Endothelial cell of umbilical vein (primary cell): ENCODE measurements at regions not wholly inside any gene's neighbourhood (a gene's known extent, or its start where the extent isn't known, plus 50 kb on each side); places are given as distances from the start of the nearest gene placed in this dataset.

Source experiments
- FOS ChIP-seq: IDR thresholded peaks from 2 replicates; pipeline ENCODE4 v1.6.1; 2011; ENCODE audit warnings: mild to moderate bottlenecking, low read length, moderate library complexity, borderline replicate concordance; ENCODE audit not compliant: insufficient read depth
- TF ChIP-seq, protein P1 (sequence below), 2 donors: IDR thresholded peaks; 1 replicate in 1 of 2; 2 replicates in 1 of 2; pipeline ENCODE4 v1.5.1; 2011; ENCODE audit warnings: low read length in 2 of 2, mild to moderate bottlenecking in 2 of 2, moderate library complexity in 2 of 2, control low read depth in 1 of 2, inconsistent platforms in 1 of 2, low read depth in 1 of 2; ENCODE audit not compliant: insufficient read depth in 1 of 2; ENCODE audit errors: extremely low read depth in 1 of 2

DNA sequence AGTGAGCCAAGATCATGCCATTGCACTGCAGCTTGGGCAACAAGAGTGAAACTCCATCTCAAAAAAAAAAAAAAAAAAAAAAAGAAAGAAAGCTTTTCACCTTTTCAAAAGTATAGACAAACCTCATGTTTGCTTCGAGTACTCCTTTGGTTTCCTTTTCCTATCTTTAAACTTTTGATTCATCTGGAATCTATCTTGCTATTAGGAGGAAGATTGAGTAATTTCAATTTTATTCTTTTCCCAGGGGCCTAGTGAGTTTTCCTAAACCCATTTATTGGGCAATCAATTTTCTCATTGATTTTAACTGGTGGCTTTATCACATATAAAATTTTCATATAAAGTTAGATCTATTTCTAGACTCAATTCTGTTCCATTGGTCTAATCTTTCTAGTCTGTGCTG lies 190.5 kb upstream of the VEPH1 start:
- no peak for TF ChIP-seq FOS
- TF ChIP-seq, protein P1, sequence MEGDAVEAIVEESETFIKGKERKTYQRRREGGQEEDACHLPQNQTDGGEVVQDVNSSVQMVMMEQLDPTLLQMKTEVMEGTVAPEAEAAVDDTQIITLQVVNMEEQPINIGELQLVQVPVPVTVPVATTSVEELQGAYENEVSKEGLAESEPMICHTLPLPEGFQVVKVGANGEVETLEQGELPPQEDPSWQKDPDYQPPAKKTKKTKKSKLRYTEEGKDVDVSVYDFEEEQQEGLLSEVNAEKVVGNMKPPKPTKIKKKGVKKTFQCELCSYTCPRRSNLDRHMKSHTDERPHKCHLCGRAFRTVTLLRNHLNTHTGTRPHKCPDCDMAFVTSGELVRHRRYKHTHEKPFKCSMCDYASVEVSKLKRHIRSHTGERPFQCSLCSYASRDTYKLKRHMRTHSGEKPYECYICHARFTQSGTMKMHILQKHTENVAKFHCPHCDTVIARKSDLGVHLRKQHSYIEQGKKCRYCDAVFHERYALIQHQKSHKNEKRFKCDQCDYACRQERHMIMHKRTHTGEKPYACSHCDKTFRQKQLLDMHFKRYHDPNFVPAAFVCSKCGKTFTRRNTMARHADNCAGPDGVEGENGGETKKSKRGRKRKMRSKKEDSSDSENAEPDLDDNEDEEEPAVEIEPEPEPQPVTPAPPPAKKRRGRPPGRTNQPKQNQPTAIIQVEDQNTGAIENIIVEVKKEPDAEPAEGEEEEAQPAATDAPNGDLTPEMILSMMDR (IDR thresholded peaks at IDR 0.05; ENCODE audit: extremely low read depth in 1 of 2, insufficient read depth in 1 of 2, low read depth in 1 of 2, low read length in 2 of 2), result no peak
